NCI-H1436 (cell line): ENCODE measurements at regions not wholly inside any gene's neighbourhood (a gene's known extent, or its start where the extent isn't known, plus 50 kb on each side); places are given as distances from the start of the nearest gene placed in this dataset.
"Not testable (repeated sequence)": the region's sequence is repeated elsewhere in the genome, so short reads cannot be mapped to it uniquely, and the experiment has no call there.

Experiments used
- DNase-seq: peaks from one replicate; lab custom pipeline; 2025; lab: John Stamatoyannopoulos, UW

DNA sequence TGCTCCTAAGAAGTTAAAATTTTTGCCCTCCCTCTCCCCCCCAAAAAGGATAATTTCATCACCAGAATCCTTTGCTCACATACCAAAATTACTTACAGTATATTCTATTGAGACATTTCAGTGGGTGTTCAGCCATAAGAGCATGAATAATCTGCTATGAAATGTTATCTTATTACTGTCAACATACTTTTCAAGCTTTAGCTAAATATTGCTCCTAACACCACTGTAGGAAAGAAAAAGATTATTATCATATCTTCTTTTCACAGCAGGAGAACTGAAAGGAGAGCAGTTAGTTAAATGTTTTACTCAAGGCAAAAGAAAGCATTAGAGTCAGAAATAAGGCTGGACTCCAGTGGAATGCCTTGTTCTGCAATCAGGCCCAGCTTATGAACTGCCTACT is 231.0 kb upstream of the GYPA start:
- DNase-seq, result no peak

DNA sequence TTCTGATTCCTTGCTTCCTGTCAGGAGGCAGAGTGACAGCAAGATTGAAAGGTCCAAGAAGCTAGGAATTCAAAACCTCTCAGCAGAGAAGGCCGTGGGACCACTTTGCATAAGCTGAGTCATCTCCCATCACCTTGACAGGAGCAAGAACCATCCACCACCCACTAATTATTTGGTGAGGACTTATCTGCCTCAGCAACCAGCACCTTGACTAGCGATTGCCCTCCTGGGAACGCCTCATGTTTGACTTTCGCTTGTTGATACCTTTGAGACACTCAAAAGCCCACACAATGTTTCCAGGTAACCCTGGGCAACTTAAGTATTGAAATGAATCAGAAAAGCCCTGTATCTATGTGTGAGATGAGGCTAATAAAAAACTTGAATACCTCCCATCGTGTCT is 233.5 kb upstream of the GYPA start:
- peak; percentile 16 for DNase-seq

DNA sequence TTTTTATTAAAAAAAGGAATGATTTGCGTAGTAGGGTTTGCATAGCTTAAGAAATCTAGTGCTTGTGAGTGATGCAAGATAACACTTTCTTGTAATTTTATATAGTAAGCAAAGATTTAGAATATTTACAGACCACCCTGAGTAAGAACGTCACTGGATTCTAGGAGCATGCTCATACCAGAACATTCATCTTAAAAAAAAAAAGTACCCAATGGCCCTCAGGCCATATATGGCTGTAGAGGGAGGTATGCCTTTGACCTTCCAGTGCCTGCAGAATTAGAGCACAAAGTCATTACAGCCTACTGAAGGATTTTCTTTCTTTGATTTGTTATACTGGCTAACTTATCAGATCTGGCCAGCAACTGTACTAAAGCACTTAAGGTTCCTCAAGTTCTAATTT is 236.3 kb upstream of the GYPA start:
- DNase-seq, result no peak

- no peak for DNase-seq
Measured at GRCh38 chr4:144384408-144384807, 243.9 kb upstream of the GYPA start.

- no peak for DNase-seq
Measured at GRCh38 chr4:144399927-144400326, 246.0 kb upstream of the HHIP start.

- DNase-seq, result no peak
Measured at GRCh38 chr4:144402176-144402575, 243.8 kb upstream of the HHIP start.

GRCh38 chr4:144402999-144403398 is 243.0 kb upstream of the HHIP start:
- no peak for DNase-seq

GRCh38 chr4:144403893-144404292 is 242.1 kb upstream of the HHIP start:
- no peak for DNase-seq

GRCh38 chr4:144409525-144409924 is 236.4 kb upstream of the HHIP start:
- DNase-seq, result no peak

DNA sequence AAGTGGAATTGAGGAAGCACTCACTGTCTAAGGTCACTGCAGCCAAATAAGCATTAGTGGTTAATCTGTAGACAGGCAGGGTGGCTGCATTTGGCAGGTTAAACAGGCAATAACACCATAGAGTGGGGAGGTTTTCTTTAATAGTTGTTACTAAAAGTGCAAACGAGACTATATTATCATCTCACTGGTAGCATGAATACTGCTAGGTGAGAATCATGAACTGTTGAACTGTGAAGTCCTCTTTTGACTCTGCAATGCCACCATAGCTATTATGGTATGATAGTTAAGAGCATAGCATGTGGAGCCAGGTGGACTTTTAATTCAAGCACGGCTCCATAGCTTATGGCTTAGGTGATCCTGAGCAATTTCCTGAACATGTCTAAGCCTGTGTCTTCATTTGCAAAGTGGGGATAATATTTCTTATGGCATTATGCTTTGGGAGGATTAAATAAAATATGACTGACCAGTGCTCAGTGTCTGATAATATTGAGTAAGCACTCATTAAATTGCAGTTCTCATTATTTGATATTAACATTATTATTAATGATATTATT is 235.6 kb upstream of the HHIP start:
- DNase-seq, result no peak

DNA sequence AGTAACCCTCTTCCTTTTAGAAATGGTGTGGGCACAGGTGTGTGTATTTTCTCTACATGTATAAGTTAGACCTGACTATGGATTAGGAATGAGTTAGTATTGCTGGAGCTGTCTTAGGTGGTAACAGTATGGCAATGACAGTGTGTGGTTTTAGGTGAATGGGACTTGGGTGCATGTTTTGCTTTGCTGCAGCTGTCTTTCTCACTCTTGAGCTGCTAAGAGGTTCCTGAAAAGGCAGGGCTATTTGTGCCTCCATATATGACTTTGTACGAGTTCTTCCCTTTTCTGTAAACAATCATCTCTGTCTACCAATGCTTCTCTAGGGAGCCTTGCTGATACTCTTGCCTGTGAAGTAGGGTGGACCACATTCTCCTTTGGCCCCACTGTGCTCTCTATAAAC is 234.8 kb upstream of the HHIP start:
- no peak for DNase-seq

GRCh38 chr4:144411700-144412099 is 234.3 kb upstream of the HHIP start:
- DNase-seq, result no peak

GRCh38 chr4:144421056-144421455 is 224.9 kb upstream of the HHIP start:
- no peak for DNase-seq

GRCh38 chr4:144421839-144422565 is 224.0 kb upstream of the HHIP start:
- no peak for DNase-seq

DNA sequence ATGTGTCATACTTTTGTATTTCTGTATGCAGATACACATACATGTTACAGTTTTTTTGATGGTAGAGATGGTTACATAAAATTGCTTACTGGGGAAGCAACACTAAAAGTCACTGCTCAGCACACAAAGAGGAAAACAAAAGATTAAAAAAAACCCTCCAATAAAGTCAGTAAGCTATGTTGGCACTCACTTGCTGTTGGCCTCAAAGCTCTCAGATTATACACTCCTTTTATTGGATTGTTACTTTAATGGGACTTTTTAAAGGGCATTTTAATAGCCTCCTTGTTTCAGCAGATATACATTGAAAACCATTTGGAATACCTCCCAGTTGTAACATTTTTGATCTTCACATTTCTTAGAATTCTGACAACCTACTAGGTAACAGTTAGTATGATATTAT is 222.0 kb upstream of the HHIP start:
- DNase-seq, result no peak

DNA sequence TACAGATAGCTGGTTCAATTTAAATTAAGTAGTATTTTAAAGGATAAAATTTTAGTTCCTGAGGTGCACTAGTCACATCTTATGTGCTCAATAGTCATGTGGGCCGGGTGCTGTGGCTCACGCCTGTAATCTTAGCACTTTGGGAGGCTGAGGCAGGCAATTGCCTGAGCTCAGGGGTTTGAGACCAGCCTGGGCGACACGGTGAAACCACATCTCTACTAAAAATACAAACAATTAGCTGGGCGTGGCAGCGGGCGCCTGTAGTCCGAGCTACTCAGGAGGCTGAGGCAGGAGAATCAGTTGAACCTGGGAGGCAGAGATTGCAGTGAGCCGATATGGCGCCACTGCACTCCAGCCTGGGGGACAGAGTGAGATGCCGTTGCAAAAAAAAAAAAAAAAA is 219.9 kb upstream of the HHIP start:
- DNase-seq, result not testable (repeated sequence)

GRCh38 chr4:144442713-144443112 is 203.2 kb upstream of the HHIP start:
- DNase-seq, result no peak

DNA sequence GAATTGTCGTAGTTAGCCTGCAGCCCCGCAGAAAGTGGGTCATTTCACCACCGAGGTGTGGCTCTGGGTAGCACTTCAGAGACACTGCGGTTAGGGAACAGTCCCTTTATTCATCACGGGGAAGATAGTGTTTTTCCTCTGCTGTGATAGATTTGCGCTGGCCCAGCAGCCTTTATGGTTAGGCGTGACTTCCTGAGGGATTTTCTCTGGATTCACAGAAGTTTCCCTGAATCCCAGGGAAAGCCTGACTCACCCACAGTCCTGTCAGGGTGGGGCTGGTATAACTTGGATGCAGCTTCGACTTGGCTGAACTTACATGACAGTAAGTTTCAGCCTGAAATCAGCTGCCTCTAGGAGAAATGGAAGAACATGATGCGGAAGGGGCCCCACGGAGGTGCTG is 196.3 kb upstream of the HHIP start:
- no peak for DNase-seq

DNA sequence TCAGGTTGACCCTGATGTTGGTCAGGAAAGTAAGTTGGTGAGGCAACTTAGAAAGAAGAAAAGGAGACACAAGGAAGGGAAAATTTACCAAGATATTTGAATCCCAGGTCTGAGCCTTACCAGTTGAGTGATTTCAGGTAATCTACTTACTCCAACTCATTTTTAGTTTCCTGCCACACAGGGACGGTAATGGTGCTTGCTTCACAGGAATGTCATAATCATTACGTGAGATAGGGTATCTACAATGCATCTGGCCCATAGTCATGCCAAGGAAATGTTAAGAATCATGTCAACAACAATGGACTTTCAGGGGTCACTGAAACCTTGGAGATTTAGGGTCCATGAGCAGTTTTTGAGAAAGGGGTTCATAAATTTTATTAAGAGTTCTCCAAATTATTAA is 195.4 kb upstream of the HHIP start:
- DNase-seq, result no peak

- no peak for DNase-seq
Measured at GRCh38 chr4:144451766-144452450, 194.0 kb upstream of the HHIP start.

DNA sequence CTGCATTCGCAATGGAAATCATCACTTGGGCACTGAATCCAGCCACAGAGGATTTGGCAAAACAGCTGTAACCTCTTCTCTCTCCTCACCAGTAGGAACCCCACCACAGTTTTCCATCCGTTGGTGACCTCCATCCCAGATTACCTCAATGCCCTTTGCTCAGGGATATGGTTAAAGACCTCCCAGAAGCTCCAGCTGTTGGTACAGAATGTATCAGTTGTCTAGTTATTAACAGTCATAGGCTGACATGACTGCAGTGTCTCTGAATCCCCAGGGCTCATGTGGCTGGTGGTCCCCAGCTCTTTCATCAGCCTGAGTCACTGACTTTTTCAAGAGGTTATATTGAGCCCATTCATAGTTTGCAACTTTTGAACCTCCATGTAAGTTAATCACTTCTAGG is 189.8 kb upstream of the HHIP start:
- DNase-seq, result no peak

GRCh38 chr4:144461906-144462305 is 184.1 kb upstream of the HHIP start:
- no peak for DNase-seq

DNA sequence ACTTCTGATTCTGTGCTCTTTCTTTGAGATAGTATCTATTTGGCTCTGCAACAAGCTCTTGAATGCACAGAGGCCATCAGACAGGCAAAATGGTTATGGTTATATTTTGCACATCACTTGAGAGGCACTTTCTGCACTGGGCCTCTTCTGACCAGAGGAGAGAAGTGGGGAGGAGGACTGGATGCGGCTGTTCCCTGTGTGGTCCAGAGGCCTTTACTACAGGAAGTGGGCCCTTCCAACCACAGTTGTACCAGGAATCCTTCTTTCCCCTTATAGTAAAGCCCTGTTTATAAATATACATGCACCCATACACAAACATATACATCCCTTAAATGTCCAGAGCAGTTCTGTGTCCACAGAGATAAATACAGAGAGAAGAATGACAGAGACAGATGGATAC is 182.7 kb upstream of the HHIP start:
- DNase-seq, result no peak

- DNase-seq, result no peak
Measured at GRCh38 chr4:144463896-144464295, 182.1 kb upstream of the HHIP start.
